ENCODE measurements at regions not wholly inside any gene's neighbourhood (a gene's known extent, or its start where the extent isn't known, plus 50 kb on each side); places are given as distances from the start of the nearest gene placed in this dataset.

DNA sequence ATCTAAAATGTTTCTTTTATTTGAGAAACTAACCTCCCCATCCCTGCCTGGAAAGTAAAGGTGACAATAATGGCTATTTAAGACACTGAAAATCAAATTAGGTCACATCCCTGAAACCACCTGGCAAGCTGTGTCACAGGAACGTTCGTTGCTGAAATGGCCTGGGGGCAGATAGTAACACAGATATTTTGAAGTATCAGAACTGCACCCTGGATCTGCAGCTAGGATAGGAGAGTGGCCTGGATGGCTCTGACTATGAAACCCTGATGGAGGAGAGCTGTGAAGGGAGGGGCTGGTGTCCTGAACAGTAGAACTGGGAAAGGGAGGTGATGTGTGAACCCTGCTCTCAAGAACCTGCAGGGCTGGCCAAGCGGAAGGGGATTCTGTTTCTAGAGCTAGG is 648.3 kb upstream of the CFAP20DC start:
- no peak for DNase-seq (ENCODE audit: low read depth)

DNA sequence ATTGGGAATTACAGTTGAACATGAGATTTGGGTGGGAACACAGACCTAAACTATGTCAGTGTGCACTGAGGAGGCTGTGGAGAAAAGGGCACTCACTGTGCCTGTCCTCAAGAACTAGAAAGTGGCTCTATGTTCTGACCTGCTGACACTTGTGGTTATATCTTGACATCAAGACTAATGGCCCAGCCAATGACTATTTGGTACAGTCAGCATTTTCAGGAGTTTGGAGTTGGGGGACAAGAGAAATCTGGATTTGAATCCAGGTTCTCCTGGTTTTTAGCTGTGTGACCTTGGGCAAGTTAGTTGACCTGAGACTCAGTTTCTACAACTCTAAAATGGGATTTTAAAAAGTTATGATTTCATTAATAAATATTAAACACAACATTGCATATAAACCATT is 647.0 kb upstream of the CFAP20DC start:
- no peak for DNase-seq (ENCODE audit: low read depth)

DNA sequence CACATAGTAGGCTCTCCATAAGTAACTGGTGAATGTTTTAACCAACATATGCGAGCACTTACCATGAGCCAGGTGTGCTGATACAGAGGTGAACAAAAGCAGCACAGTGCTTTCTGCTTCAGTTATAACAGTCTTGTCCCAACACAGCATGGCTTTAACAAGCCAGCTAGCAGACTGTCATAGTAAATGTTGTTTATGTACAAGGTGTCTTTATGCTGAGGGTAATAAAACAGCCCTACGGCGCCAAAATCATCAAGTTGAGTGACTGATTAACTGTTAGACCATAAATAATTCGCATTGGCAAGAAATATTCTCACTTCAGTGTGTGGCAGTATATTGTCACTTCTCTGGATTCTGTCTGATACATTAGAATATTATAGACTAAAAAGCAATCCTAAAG is 646.0 kb upstream of the CFAP20DC start:
- DNase-seq (ENCODE audit: low read depth) = no peak

DNA sequence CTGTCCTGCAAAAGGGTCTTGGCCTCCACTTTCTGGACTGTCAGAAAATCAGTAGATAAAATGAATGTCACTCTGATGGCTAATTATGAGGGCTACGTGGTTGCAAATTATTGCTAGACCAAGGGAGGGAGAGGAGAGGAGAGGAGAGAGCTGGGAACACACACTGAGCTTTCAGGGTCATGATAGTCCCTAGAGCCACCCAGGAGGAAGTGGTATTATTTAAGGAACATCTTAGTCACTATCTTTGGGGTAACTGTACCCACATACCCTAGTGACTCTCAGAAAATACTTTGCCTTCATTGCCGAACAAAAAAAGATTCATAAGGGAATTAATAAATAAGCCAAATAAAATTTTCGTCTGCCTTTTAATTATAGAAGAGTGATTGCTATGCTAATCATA is 642.3 kb upstream of the CFAP20DC start:
- DNase-seq (ENCODE audit: low read depth) = no peak

DNA sequence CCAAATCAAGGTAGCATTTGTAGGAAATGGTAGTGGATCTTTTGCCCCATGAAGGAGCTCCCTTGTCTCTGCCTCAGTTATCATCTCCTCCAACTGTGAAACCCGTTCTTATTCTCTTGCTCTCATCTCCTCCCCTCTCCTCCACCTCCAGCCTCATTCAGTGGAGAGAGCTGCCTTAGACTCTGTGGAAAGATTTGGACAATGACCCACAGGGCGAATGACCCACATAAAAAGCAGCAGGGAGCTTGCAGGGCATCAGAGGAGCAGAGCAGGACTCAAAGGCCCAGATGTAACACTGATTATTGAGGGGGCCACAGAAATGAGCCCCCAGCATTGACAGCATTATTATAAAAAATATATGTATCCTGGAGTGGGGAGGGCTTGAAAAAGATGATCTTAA is 641.1 kb upstream of the CFAP20DC start:
- DNase-seq (ENCODE audit: low read depth) = no peak

DNA sequence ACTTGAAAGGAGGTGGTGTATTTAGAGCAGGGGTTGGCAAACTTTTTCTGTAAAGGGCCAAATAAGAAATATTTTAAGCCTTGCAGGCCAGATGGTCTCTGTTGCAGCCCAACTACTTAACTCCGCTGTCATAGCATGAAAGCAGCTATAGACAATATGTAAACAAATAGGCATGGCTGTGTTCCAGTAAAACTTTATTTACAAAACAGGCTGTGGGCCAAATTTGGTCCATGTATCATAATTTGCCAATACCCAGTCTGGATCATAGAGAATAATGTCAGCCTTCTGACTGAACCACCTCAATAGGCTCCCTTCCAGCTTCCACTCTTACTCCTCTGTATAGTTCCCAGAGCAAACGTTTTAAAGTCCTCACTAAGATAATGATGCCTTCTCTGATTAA is 638.8 kb upstream of the CFAP20DC start:
- DNase-seq (ENCODE audit: low read depth) = no peak

DNA sequence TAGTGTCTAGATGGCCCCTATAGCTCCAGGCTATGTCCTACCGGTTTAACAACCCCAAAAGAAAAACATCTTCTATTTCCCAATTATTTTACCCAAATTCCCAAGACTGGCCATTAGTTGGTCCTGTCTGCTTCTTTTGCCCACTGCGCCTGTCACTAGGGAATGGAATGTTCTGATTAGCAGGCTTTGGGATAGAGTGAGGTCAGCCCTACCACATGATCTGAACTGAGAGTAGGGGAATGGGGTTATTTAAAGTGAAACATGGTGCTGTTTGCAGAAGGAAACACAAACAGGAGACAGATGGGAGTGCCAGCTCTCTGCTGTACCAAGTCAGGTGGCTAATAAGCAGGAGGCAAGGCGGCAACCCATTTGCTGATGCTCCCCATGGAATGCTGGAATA is 635.6 kb upstream of the CFAP20DC start:
- no peak for DNase-seq (ENCODE audit: low read depth)

DNA sequence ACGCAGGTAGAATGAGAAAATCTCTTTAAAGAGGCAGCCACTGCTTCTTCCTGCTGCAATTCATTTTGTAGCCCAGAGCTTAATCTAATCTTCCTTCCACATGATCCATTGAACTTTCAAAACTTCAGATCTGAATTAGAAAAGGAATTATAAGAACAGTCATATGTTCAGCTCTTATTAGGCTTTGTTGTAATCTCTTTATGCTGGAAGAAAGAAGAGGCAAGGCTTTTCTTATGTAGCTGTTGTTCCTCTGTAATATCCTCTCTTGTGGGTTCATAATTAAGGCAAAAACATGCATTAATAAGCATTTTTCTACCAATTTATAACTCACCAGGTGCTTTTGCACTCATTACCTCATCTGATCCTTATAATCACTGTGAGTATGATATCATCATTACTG is 634.9 kb upstream of the CFAP20DC start:
- DNase-seq (ENCODE audit: low read depth) = no peak

DNA sequence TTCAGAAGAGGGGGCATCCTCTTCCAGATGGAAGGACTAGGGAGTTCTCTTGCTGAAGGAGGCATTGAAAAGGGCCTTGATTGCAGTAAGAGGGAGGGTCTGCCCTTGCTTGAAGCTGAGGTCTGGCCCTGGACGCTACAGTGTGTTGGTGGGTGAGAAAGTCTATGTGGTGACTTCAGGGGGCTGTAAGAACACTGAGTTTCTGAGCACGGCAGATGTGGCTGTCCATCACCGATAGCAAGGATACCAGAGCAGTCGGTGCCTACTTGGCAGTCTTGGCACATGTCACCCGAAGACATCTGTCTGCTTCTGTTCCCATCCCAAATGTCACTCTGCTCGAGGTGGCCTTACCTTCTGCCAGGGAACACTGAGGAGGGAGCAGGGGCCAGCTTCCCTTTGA is 631.1 kb upstream of the CFAP20DC start:
- no peak for DNase-seq (ENCODE audit: low read depth)

DNA sequence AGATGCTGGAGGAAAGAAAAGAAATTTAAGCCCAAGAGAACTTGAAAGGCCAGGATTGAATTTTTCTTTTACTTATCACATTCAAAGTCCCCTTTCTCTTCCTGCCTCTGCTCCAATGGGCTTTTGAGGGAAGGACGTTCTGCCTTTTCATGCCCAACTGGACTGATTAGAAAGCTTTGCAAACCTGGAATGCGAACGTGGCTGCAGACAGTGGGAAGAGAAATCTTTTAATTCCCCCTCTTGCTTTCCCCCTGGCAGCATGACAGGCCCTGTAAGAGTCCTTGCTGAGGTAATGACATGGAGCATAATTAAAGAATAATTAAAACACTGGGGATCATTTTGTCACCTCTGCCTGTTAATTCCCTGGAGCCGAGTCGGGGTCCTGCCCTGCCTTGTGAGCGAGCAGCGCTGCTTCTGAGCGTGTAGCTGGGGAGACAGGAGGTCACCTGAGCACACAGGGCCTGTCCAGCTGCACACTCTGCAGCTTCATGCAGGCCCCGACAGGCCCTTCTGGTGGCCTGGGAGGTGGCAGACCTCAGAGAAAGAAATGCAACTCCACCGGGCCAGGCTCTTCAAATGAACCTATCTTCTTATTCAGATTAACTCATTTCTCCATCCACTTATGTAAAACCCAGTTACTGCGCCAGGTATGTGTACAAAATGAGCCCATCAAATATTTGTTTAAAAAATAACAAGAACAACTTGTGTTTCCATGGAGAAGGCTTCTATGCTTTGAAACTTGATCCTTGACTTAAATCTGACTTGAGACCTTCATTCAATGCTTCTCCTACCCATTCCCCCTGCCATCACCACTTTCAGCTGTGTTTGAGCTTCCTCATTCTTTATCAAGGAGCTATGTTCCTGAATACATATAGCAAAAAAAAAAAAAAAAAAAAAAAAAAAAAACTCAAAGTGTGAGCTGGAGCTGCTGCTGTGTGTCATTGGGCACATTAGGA is 628.2 kb upstream of the CFAP20DC start:
- no peak for DNase-seq (ENCODE audit: low read depth)

DNA sequence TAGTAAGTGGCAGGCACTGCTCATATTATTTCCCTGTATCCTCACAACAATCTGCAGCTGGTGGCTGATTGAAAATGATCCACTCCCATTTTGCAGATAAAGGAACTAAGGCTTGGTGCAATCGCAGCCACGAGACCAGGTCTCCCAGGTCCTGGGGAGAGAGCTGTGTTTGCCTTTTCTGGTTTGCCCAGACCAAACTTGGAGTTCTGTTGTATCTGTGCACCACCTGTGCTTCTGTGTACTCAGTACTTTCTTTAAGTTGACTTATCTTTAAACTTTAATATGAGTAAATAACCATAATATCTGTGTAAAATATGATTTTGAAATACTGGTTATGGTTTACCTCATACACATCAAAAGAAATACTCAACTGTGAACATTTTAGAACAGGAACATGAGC is 625.7 kb upstream of the CFAP20DC start:
- DNase-seq (ENCODE audit: low read depth) = no peak

DNA sequence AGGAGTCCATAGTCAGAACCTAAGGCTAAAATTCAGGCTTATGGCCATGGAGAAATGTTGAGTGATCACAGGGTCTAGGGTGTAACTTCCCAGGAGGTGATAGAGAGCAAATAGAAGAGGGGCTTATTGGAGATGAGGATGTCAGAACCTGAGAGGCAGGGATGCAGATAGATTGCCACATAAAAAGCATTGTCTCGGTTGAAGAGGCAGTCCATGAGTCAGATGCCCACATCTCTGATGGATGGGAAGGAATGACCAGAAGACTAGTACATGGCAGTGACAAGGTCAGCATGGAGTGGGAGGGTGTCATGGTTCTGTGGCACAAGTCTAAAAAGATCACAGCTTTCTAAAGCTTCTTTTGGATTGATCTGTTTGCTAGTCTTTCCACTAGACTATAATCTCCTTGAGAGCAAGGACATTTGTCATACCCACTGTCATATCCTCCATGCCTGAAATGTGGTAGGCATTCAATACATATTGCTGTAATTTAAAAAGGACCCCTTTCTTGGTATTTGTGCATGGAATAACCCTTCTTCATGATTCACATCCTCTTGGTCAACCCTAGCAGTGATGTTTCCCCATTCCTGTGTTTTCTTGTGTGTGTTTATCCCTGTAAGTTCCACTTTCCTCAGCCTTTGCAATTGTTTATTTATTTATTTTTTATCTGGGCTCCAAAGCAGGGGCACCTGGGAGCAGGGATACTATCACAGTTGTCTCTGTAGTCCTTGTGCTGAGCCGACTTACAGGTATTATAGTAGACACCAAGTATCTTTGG is 613.4 kb upstream of the CFAP20DC start:
- DNase-seq (ENCODE audit: low read depth) = no peak

DNA sequence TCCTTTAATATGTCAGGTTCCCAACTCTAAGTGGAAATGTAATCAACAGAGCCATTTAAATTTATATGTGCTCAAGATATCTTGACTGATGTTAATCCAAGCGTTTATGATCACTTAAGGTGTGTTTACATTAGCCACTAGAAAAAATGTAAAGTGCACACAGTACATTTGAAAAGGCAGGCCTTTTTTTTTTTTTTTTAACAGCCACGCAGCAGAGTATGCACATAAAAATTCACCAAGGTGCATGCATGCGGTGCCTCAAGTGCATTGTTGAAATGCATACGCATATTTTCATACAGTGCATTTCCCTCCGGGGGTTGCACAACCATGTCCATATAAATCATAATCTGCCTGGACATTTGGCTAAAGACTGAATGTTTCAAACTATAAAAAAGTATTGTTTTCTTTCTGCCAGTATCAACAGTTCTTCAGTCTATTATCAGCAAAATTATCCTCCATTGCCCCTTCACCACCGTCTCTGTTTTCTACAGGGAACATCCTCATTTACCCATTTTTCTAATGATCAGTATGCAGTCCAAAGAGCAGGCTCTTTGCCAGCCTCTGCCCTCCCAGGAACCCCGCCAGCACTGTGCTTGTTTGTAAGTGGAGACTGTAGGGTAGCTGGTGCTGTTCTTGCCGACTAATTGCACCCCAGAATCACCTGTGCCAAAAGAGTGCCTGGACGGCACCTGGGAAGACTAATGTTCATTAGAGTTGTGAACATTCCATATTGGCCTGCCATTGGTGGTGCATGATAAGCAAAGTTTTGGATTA is 611.2 kb upstream of the CFAP20DC start:
- DNase-seq (ENCODE audit: low read depth) = no peak

DNA sequence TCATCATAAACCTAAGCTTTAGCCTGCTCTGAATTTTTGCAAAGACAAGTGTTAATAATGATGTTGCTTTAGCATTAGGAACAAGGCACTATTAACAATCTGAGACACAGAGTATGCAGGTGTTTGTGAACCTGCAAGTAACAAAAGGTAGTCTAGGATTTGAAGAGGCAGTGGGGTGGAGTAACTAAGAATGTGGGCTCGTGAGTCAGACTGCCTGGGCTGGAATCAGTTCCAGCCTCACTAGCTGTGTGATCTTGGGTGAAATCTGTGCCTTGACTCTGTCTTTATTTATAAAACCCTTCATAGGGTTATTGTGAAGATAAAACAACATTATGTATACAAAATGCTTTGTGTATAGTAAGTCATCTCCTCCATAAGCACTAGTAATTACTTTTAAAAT is 610.6 kb upstream of the CFAP20DC start:
- no peak for DNase-seq (ENCODE audit: low read depth)

DNA sequence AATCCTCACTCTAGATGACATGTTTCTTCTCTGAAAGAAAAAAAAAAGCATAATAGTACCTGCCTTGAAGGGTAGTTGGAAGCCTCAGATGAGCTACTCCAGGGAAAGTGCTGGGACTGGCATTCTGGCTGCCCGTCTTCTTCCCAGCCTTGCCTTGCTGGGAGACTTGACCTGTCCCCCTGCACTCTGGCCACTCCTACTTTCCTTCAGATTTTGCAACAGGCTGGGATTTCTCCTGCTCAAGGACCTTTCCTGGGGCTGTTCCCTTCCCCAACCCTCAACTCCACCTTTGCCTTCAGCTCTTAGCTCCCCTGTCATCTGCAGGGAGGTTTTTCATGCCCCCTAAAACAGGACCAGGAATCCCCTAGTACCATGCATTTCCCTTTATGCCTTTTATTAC is 609.9 kb upstream of the CFAP20DC start:
- no peak for DNase-seq (ENCODE audit: low read depth)

DNA sequence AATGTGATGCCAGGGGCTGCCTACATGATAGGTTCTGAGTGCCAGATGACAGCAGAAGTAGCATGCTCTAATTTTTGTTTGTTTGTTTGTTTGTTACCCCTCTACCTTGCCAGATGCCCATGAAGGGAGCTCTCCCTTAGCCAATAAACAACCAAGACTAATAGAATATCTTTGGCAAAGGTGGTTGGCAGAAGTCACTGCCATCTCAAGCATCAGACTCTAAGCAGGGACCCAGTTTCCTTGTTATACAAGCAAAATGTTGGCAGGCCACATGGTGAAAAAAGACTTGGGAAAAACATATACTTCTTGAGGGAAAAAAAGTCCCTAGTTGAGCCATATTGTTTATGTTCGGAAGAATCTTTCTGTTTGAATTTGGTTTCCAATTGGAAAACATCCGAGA is 609.0 kb upstream of the CFAP20DC start:
- DNase-seq (ENCODE audit: low read depth) = no peak

DNA sequence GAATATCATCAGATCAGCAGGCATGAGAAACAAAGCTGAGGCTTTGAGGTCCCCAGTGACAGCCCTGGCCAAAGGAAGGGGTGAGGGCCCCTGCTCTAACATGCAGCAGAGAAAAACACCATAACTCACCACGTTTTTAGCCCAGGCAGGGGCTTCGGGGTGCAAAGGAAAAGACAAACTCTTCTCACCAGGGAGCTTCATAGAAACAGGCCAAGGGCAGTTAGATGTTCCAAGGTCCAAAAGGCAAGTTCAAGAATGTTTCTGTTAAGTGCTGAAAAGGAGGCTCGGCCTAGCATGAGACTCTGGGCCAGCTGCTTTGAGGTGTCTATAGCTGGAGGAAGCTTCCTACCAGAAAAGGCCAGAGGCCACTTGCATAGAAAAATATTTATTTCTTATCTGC is 608.4 kb upstream of the CFAP20DC start:
- DNase-seq (ENCODE audit: low read depth) = no peak

DNA sequence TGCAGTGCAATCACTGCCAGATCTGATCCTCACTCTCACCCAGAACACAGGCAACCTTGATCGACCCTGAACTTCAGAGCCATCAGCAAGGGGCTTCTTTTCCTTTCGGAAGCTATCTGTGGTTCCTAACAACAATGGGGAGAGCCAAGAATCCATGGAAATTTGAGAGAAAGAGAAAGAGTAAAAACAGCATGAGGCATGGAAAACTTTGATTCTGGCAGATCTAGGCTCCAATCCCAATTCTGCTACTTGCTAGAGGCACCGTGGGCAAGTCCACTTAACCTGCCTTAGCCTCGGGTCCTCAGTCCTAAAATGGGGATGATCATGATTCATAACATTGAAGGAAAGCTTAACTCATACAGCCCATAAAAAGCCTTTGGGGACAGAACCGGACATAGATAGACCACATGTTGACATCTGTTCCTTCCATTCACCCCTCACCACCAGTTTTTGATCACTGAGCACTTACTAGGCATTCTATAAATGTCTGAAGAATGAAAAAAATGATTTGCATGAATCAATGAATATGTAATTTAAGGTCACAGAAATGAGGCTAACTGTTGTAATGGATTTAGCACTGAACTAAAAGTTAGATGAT is 605.7 kb upstream of the CFAP20DC start:
- no peak for DNase-seq (ENCODE audit: low read depth)

DNA sequence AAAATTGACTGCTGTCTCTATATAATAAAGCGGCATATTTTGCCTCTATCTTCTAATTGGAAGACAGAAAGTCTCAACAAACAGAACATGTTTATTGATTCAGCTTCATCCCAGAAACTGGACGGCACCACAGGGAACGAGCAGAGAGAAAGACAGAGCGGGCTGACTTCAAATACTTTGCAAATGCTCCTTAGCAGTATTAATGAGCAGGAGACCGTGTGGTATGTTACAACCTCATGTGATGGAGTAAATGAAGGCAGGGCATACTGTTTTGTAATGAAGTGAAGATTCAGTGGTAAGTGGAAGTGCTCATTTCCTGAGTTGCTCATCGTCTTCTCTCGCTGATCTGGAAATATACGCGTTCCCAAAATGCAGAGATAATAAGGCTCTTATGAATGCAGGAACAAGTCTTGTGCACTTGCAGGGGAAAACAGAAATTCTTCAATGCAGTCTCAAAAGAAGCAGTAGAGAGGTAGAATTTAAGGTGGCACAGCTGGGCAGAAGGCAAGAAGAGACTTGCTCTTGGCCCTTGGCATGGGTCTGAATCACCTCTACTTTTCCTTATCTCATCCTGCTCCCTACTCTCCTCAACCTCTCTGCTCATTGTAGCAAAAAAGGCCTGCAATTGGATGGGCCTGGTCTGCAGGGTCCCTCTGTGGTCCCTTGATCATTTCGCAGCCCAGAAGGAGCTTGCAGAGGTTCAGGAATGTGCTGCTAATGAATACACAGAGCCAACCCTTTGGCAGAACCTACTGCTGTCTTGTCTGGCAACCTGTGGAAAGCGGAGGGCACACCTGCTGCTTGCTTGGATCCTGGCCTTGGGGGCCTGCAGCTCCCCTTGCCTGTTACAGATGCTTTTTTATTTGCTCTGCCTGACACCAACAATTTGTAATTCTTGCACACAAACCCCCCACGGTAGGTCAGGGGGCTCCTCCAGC is 604.9 kb upstream of the CFAP20DC start:
- DNase-seq (ENCODE audit: low read depth) = no peak

DNA sequence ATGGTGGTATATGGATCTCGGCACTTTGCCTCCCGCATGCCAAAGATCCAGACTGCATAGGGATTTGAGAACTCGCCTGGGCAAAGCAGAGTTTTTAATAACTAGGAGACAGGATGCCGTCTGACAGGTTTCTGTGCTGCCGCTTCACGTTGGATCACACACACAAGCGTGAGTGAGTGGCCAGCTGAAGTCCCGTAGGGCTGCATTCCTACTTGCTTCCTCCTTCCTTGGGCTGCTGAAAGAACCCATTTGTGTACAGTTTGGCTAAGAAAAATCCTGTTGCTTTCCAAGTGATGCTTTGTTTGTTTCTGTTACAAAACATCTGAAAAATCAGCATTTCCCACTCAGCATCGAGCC is 604.3 kb upstream of the CFAP20DC start:
- peak; percentile 52 for DNase-seq (ENCODE audit: low read depth)
